Psoas muscle (tissue), 7 donors: ENCODE measurements at regions not wholly inside any gene's neighbourhood (a gene's known extent, or its start where the extent isn't known, plus 50 kb on each side); places are given as distances from the start of the nearest gene placed in this dataset.

Source experiments
- ATAC-seq, 4 donors: fragments of 200-7000 bp; cut with Tn5 transposase; one replicate each; pipeline ENCODE4 v1.9.1; 2020; ENCODE audit warnings: moderate library complexity in 3 of 4, mild to moderate bottlenecking in 2 of 4
- DNase-seq, 2 donors: peaks; one replicate each; pipeline ENCODE4 v3.0.0-alpha.2; 2020
- H3K27ac ChIP-seq: fragments of 200-600 bp; one replicate; pipeline ENCODE4 v1.8.0; 2022
- H3K27me3 ChIP-seq, 3 donors: fragments of 200-600 bp in 1 of 3; one replicate each; pipeline versions ENCODE4 v1.6.1 to v1.8.0; 2013 to 2022; ENCODE audit warnings: low read length in 2 of 3, mild to moderate bottlenecking in 2 of 3, moderate library complexity in 1 of 3; ENCODE audit not compliant: insufficient read depth in 3 of 3
- H3K36me3 ChIP-seq, 2 donors: fragments of 200-600 bp in 1 of 2; one replicate each; pipeline versions ENCODE4 v1.6.1 to v1.8.0; 2013 to 2022; ENCODE audit warnings: low read depth in 1 of 2, mild to moderate bottlenecking in 1 of 2, moderate library complexity in 1 of 2; ENCODE audit not compliant: insufficient read depth in 1 of 2
- H3K4me1 ChIP-seq: fragments of 200-600 bp; one replicate; pipeline ENCODE4 v1.8.0; 2022
- H3K4me3 ChIP-seq: fragments of 200-600 bp; one replicate; pipeline ENCODE4 v1.8.0; 2022; ENCODE audit warnings: mild to moderate bottlenecking
- H3K9me3 ChIP-seq: fragments of 200-600 bp; one replicate; pipeline ENCODE4 v1.8.0; 2022
- WGBS, 3 donors: extraction: QIAGEN DNeasy Blood & Tissue Kit; methylation state at CpG; one replicate each; pipeline versions ENCODE4 v1.1.6 to v1.1.7; 2013; 5-methylcytosine and 5-hydroxymethylcytosine counted together
- intact Hi-C, 2 donors: fragments of 100-400 bp; cut with DNase I; formaldehyde crosslinking; loops; one replicate each; pipeline versions ENCODE4 v1.11.0 to v1.14.2; 2022
- TF ChIP-seq, protein P1 (sequence below): fragments of 200-600 bp; IDR thresholded peaks from one replicate; pipeline ENCODE4 v1.8.0; 2022; ENCODE audit warnings: antibody characterized with exemption
- donor health status: healthy with polysubstance abuse.
- donor health status: DM: no; HTN: no; CAD: no; lungs with moderate emphysema.
- donor health status: Bipolar disorder and iron deficiency.
- donor health status: healthy.
- donor health status: DM: yes; HTN: yes; CAD: no.
- donor health status: DM: no; HTN: no; CAD: no.
- donor health status: DM: yes; HTN: yes; CAD: no.

DNA sequence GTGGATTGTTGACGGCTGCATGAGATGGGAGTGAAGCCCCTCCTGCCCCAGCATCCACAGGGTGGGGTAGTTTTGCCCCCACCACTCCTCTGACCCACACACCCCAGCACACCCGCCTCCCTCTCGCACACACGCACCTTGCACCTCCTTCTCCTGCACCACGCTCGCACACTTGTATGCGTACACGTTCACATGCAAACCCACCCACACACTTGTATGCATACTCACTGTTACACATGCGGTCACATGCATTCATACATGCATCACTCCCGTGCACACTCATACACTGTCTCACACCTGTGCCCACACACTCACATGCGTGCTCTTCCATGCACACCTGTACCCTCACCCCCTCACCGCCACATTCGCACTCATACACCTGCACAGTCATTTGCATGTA, 70.5 kb upstream of the CIBAR2 start:
- no peak overlapping the region for H3K27ac ChIP-seq
- intact Hi-C loops = no loop called here
- TF ChIP-seq, protein P1, sequence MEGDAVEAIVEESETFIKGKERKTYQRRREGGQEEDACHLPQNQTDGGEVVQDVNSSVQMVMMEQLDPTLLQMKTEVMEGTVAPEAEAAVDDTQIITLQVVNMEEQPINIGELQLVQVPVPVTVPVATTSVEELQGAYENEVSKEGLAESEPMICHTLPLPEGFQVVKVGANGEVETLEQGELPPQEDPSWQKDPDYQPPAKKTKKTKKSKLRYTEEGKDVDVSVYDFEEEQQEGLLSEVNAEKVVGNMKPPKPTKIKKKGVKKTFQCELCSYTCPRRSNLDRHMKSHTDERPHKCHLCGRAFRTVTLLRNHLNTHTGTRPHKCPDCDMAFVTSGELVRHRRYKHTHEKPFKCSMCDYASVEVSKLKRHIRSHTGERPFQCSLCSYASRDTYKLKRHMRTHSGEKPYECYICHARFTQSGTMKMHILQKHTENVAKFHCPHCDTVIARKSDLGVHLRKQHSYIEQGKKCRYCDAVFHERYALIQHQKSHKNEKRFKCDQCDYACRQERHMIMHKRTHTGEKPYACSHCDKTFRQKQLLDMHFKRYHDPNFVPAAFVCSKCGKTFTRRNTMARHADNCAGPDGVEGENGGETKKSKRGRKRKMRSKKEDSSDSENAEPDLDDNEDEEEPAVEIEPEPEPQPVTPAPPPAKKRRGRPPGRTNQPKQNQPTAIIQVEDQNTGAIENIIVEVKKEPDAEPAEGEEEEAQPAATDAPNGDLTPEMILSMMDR = no peak
- H3K9me3 ChIP-seq = peaks cover 11% of the 10 kb centered on the region
- 96 to 97% (median 96%) methylated on average over 13 of the region's 13 CpGs for WGBS, 3 donors
- no peaks in the 10 kb centered on the region for H3K27me3 ChIP-seq
- ATAC-seq (no peak), DNase-seq (peak in 1 of 2 donors; percentile 6)
- peaks cover 36% of the 10 kb centered on the region for H3K4me1 ChIP-seq
- no peak overlapping the region for H3K4me3 ChIP-seq
- H3K36me3 ChIP-seq = peaks cover 0 to 22% of the 10 kb centered on the region in 2 donors

DNA sequence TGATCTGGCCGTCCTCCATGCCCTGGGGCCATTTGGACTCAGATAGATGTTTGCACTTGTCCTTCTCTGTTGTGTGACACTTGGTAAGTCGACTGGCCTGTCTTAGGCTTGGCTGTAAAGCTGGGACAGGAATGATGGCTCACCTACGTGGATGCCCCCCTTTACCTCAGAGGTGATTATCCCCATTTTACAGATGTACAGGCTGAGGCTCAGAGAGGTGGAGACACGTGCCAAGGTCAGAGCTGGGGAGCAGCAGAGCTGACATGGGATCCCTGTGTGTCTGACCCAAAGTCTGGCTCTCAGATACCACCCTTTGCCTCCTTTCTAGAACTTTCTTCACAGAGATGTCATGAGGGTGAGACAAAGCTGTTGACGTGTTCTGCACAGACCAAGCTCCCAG, 71.3 kb upstream of the CIBAR2 start:
- intact Hi-C loops = no loop called here
- H3K27me3 ChIP-seq = no peaks in the 10 kb centered on the region
- H3K27ac ChIP-seq = no peak overlapping the region
- peaks cover 11% of the 10 kb centered on the region for H3K9me3 ChIP-seq
- H3K36me3 ChIP-seq = peaks cover 0 to 22% of the 10 kb centered on the region in 2 donors
- WGBS, 3 donors = 90 to 95% (median 95%) methylated on average over 5 of the region's 5 CpGs
- TF ChIP-seq, protein P1 = no peak
- ATAC-seq (no peak), DNase-seq (no peak)
- H3K4me3 ChIP-seq = no peak overlapping the region
- peaks cover 34% of the 10 kb centered on the region for H3K4me1 ChIP-seq

DNA sequence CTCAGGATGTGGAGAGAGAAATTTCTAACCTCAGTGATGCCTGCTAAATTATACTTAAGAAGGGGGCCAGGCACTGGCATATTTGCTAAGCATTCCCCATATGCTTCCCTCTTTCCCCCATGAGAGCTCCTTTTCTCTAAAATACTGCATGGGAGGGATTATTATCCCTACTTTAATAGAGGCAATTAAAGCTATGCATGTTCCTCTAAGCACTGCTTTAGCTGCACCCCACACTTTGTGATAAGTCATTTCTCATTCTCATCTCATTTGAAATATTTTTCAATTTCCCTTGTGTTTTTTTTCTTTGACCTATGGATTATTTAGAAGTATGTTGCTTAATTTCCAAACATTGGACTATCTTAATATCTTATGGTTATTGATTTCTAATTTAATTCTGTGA, 72.1 kb upstream of the CIBAR2 start:
- TF ChIP-seq, protein P1 = no peak
- Histone ChIP-seq H3K27me3 (no peaks in the 10 kb centered on the region), H3K36me3 (peaks cover 0 to 22% of the 10 kb centered on the region in 2 donors), H3K4me3 (no peak overlapping the region), H3K9me3 (peaks cover 11% of the 10 kb centered on the region), H3K27ac (no peak overlapping the region), H3K4me1 (peaks cover 34% of the 10 kb centered on the region)
- intact Hi-C loops = no loop called here
- DNase-seq = no peak
- no peak for ATAC-seq

DNA sequence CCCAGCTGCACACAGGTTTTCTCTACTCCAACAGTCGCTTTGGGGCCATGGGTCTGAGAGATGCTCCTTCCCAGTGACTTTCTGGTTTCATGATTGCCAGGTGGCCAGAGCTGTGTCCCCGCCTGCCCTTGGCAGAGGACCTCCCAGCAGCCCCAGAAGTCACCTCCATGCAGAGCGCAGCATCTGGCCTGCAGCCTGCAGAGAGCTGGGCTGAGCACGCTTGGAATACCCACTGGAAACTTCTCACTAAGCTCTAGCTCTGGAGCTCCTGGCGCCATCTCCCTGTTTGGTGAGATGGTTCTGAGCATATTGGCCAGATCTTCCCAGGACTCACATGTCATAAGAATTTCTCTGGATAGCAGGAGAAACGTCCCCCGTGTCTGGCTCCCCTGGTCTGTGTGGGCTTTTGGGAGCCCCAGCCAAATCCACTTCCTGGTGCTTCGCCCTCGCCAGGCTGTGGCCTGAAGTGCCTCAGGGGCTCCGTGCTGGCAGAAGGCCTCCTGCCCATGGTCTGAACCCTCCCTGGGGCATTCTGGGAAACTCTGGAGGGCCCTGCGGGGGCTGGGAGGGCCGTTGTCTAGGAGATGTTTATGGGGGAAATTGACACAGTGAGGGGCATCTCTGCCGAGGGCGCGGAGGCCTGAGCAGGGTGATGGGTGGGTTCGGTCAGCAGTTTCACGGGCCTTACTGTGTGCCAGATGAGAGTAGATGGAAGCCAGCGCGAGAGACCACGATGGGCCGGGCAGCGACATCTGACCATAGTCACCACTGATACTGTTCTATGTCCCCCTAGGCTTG, 73.2 kb upstream of the CIBAR2 start:
- H3K4me1 ChIP-seq = peaks cover 28% of the 10 kb centered on the region
- intact Hi-C loops = no loop called here
- no peak overlapping the region for H3K4me3 ChIP-seq
- ATAC-seq (no peak), DNase-seq (peak in 1 of 2 donors; percentile 39)
- peaks cover 11% of the 10 kb centered on the region for H3K9me3 ChIP-seq
- 62 to 66% (median 63%) methylated on average over 22 of the region's 22 CpGs for WGBS, 3 donors
- peaks cover 0 to 22% of the 10 kb centered on the region in 2 donors for H3K36me3 ChIP-seq
- TF ChIP-seq, protein P1 = no peak
- H3K27ac ChIP-seq = peak overlapping the region; percentile 44
- H3K27me3 ChIP-seq = no peaks in the 10 kb centered on the region
